IPS-15b (cell line): ENCODE measurements at regions not wholly inside any gene's neighbourhood (a gene's known extent, or its start where the extent isn't known, plus 50 kb on each side); places are given as distances from the start of the nearest gene placed in this dataset.
"Not testable (repeated sequence)": the region's sequence is repeated elsewhere in the genome, so short reads cannot be mapped to it uniquely, and the experiment has no call there.

Experiments
- H3K27me3 ChIP-seq: one replicate; pipeline ENCODE4 v1.6.1; 2013; ENCODE audit warnings: low read length; ENCODE audit not compliant: control insufficient read depth, insufficient read depth
- H3K36me3 ChIP-seq: one replicate; pipeline ENCODE4 v1.6.1; 2013; ENCODE audit warnings: low read length; ENCODE audit not compliant: control insufficient read depth, insufficient read depth
- H3K4me1 ChIP-seq: one replicate; pipeline ENCODE4 v1.6.1; 2013; ENCODE audit warnings: mild to moderate bottlenecking, low read length; ENCODE audit not compliant: control insufficient read depth, insufficient read depth
- H3K4me3 ChIP-seq: one replicate; pipeline ENCODE4 v1.5.1; 2013; ENCODE audit warnings: low read depth, low read length
- H3K9ac ChIP-seq: one replicate; pipeline ENCODE4 v1.6.1; 2013; ENCODE audit warnings: low read depth, mild to moderate bottlenecking, low read length
- H3K9me3 ChIP-seq: one replicate; pipeline ENCODE4 v1.6.1; 2013; ENCODE audit warnings: mild to moderate bottlenecking, low read length; ENCODE audit not compliant: control insufficient read depth, insufficient read depth

- Histone ChIP-seq H3K9me3 (no peaks in the 10 kb centered on the region), H3K4me3 (no peak overlapping the region), H3K36me3 (no peaks in the 10 kb centered on the region), H3K9ac (no peak overlapping the region), H3K27me3 (no peaks in the 10 kb centered on the region), H3K4me1 (no peaks in the 10 kb centered on the region)
Observed at GRCh38 chr3:176856721-176857120, 340.6 kb downstream of the TBL1XR1 start.

- Histone ChIP-seq H3K9me3 (no peaks in the 10 kb centered on the region), H3K4me1 (no peaks in the 10 kb centered on the region), H3K9ac (no peak overlapping the region), H3K36me3 (no peaks in the 10 kb centered on the region), H3K4me3 (no peak overlapping the region), H3K27me3 (no peaks in the 10 kb centered on the region)
Observed at GRCh38 chr3:176855901-176856486, 341.3 kb downstream of the TBL1XR1 start.

- H3K27me3 ChIP-seq, result no peaks in the 10 kb centered on the region
- no peaks in the 10 kb centered on the region for H3K9me3 ChIP-seq
- no peak overlapping the region for H3K4me3 ChIP-seq
- no peak overlapping the region for H3K9ac ChIP-seq
- no peaks in the 10 kb centered on the region for H3K4me1 ChIP-seq
- H3K36me3 ChIP-seq, result no peaks in the 10 kb centered on the region
Observed at GRCh38 chr3:176855213-176855612, 342.1 kb downstream of the TBL1XR1 start.

GRCh38 chr3:176850498-176850897 is 346.8 kb downstream of the TBL1XR1 start:
- H3K9ac ChIP-seq, result no peak overlapping the region
- H3K27me3 ChIP-seq, result no peaks in the 10 kb centered on the region
- H3K9me3 ChIP-seq, result no peaks in the 10 kb centered on the region

GRCh38 chr3:176848431-176849214 is 348.7 kb downstream of the TBL1XR1 start:
- no peaks in the 10 kb centered on the region for H3K4me1 ChIP-seq
- H3K36me3 ChIP-seq, result no peaks in the 10 kb centered on the region
- H3K4me3 ChIP-seq, result no peak overlapping the region
- no peaks in the 10 kb centered on the region for H3K27me3 ChIP-seq
- H3K9ac ChIP-seq, result no peak overlapping the region
- H3K9me3 ChIP-seq, result no peaks in the 10 kb centered on the region

More at GRCh38 chr3:176850498-176850897, 346.8 kb downstream of the TBL1XR1 start:
- H3K4me3 ChIP-seq, result no peak overlapping the region
- no peaks in the 10 kb centered on the region for H3K4me1 ChIP-seq
- no peaks in the 10 kb centered on the region for H3K36me3 ChIP-seq

GRCh38 chr3:176842914-176843313 is 354.4 kb downstream of the TBL1XR1 start:
- Histone ChIP-seq H3K9ac (no peak overlapping the region), H3K9me3 (no peaks in the 10 kb centered on the region), H3K27me3 (no peaks in the 10 kb centered on the region), H3K4me3 (no peak overlapping the region), H3K36me3 (no peaks in the 10 kb centered on the region), H3K4me1 (no peaks in the 10 kb centered on the region)

GRCh38 chr3:176840641-176841286 is 356.5 kb downstream of the TBL1XR1 start:
- no peaks in the 10 kb centered on the region for H3K9me3 ChIP-seq
- no peak overlapping the region for H3K4me3 ChIP-seq
- no peaks in the 10 kb centered on the region for H3K36me3 ChIP-seq
- no peak overlapping the region for H3K9ac ChIP-seq
- no peaks in the 10 kb centered on the region for H3K27me3 ChIP-seq
- no peaks in the 10 kb centered on the region for H3K4me1 ChIP-seq

GRCh38 chr3:176839901-176840300 is 357.4 kb downstream of the TBL1XR1 start:
- H3K9me3 ChIP-seq, result no peaks in the 10 kb centered on the region
- H3K4me1 ChIP-seq, result no peaks in the 10 kb centered on the region
- H3K4me3 ChIP-seq, result no peak overlapping the region

GRCh38 chr3:176839466-176839865 is 357.8 kb downstream of the TBL1XR1 start:
- Histone ChIP-seq H3K36me3 (no peaks in the 10 kb centered on the region), H3K27me3 (no peaks in the 10 kb centered on the region), H3K4me3 (no peak overlapping the region), H3K9me3 (no peaks in the 10 kb centered on the region), H3K4me1 (no peaks in the 10 kb centered on the region), H3K9ac (no peak overlapping the region)

More at GRCh38 chr3:176839901-176840300, 357.4 kb downstream of the TBL1XR1 start:
- H3K36me3 ChIP-seq, result no peaks in the 10 kb centered on the region
- H3K9ac ChIP-seq, result no peak overlapping the region
- no peaks in the 10 kb centered on the region for H3K27me3 ChIP-seq

- H3K9me3 ChIP-seq, H3K4me3 ChIP-seq, H3K4me1 ChIP-seq, H3K27me3 ChIP-seq, H3K36me3 ChIP-seq, H3K9ac ChIP-seq: not testable (repeated sequence)
Observed at GRCh38 chr3:176827244-176827643, 370.0 kb downstream of the TBL1XR1 start.

GRCh38 chr3:176824811-176825210 is 372.5 kb downstream of the TBL1XR1 start:
- Histone ChIP-seq H3K36me3 (no peaks in the 10 kb centered on the region), H3K27me3 (no peaks in the 10 kb centered on the region), H3K9me3 (no peaks in the 10 kb centered on the region), H3K9ac (no peak overlapping the region), H3K4me3 (no peak overlapping the region), H3K4me1 (no peaks in the 10 kb centered on the region)

- H3K4me3 ChIP-seq, result no peak overlapping the region
- H3K4me1 ChIP-seq, result no peaks in the 10 kb centered on the region
- no peaks in the 10 kb centered on the region for H3K36me3 ChIP-seq
- H3K9ac ChIP-seq, result no peak overlapping the region
- H3K27me3 ChIP-seq, result no peaks in the 10 kb centered on the region
- no peaks in the 10 kb centered on the region for H3K9me3 ChIP-seq
Observed at GRCh38 chr3:176820764-176821163, 376.5 kb downstream of the TBL1XR1 start.
